ENCODE measurements at regions not wholly inside any gene's neighbourhood (a gene's known extent, or its start where the extent isn't known, plus 50 kb on each side); places are given as distances from the start of the nearest gene placed in this dataset.

- TF ChIP-seq CTCF (IDR thresholded peaks at IDR 0.05) (no peak), POLR2A (IDR thresholded peaks at IDR 0.05) (no peak)
These were observed 479.1 kb upstream of the GJE1 start for GRCh38 chr6:141653590-141653989.
